Ovary (tissue), 7 donors: ENCODE measurements at regions not wholly inside any gene's neighbourhood (a gene's known extent, or its start where the extent isn't known, plus 50 kb on each side); places are given as distances from the start of the nearest gene placed in this dataset.

Source experiments
- DNase-seq, 5 donors: peaks; one replicate each; pipeline ENCODE4 v3.0.0-alpha.2; 2019 to 2020
- H3K27ac ChIP-seq, 2 donors: fragments of 200-600 bp; one replicate each; pipeline versions ENCODE4 v1.5.1 to v1.8.0; 2019 to 2022
- H3K27me3 ChIP-seq: fragments of 200-600 bp; one replicate; pipeline ENCODE4 v1.8.0; 2022
- H3K36me3 ChIP-seq: fragments of 200-600 bp; sonication (generic); one replicate; pipeline ENCODE4 v1.5.1; 2019
- H3K4me1 ChIP-seq: one replicate; pipeline ENCODE4 v1.8.1; 2013; ENCODE audit warnings: mild to moderate bottlenecking, moderate library complexity; ENCODE audit not compliant: insufficient read depth
- H3K4me3 ChIP-seq: fragments of 200-600 bp; sonication (generic); one replicate; pipeline ENCODE4 v1.5.1; 2017
- H3K9me3 ChIP-seq, 2 donors: fragments of 200-600 bp in 1 of 2; sonication (generic) in 1 of 2; one replicate each; pipeline versions ENCODE4 v1.5.1 to v1.8.1; 2013 to 2019; ENCODE audit warnings: mild to moderate bottlenecking in 1 of 2, moderate library complexity in 1 of 2
- EP300 ChIP-seq: sonication (generic); formaldehyde crosslinking; IDR thresholded peaks from one replicate; pipeline ENCODE4 v1.6.1; 2017; ENCODE audit warnings: antibody characterized with exemption
- POLR2A ChIP-seq: fragments of 450-650 bp; IDR thresholded peaks from one replicate; pipeline ENCODE4 v1.6.1; 2017; ENCODE audit warnings: antibody characterized with exemption, mild to moderate bottlenecking, moderate library complexity
- WGBS, 3 donors: extraction: QIAGEN DNeasy Blood & Tissue Kit in 1 of 3; methylation state at CpG; one replicate each; pipeline versions ENCODE4 v1.1.5 to v1.1.7; 2013 to 2017; 5-methylcytosine and 5-hydroxymethylcytosine counted together
- intact Hi-C, 4 donors: fragments of 100-400 bp; cut with DNase I; formaldehyde crosslinking; loops; one replicate each; pipeline versions ENCODE4 v1.11.0 to v1.15.1; 2022 to 2023
- TF ChIP-seq, protein P1 (sequence below), 3 donors: fragments of 450-650 bp in 2 of 3; fragments of 200-600 bp in 1 of 3; IDR thresholded peaks; one replicate each; pipeline versions ENCODE4 v1.5.1 to v1.8.0; 2016 to 2022; ENCODE audit warnings: antibody characterized with exemption in 3 of 3, mild to moderate bottlenecking in 1 of 3
- donor health status: DM: no; HTN: no; CAD: no; lungs with moderate emphysema.
- donor health status: DM: no; HTN: no; CAD: no.
- donor health status: Bipolar disorder and iron deficiency.
- donor health status: DM: no; HTN: no; CAD: no.
- donor health status: DM: yes; HTN: yes; CAD: no.

GRCh38 chr2:182540252-182540651 lies 113.4 kb upstream of the PDE1A start:
- no peak for DNase-seq
- no peaks in the 10 kb centered on the region for H3K27me3 ChIP-seq
- no peak for TF ChIP-seq POLR2A
- TF ChIP-seq EP300 = no peak
- TF ChIP-seq, protein P1, sequence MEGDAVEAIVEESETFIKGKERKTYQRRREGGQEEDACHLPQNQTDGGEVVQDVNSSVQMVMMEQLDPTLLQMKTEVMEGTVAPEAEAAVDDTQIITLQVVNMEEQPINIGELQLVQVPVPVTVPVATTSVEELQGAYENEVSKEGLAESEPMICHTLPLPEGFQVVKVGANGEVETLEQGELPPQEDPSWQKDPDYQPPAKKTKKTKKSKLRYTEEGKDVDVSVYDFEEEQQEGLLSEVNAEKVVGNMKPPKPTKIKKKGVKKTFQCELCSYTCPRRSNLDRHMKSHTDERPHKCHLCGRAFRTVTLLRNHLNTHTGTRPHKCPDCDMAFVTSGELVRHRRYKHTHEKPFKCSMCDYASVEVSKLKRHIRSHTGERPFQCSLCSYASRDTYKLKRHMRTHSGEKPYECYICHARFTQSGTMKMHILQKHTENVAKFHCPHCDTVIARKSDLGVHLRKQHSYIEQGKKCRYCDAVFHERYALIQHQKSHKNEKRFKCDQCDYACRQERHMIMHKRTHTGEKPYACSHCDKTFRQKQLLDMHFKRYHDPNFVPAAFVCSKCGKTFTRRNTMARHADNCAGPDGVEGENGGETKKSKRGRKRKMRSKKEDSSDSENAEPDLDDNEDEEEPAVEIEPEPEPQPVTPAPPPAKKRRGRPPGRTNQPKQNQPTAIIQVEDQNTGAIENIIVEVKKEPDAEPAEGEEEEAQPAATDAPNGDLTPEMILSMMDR (IDR thresholded peaks at IDR 0.05) = no peak
- intact Hi-C loops = no loop called here
- no peak overlapping the region for H3K27ac ChIP-seq
- WGBS, 3 donors = 73 to 93% (median 90%) methylated on average over 1 of the region's 1 CpG
- no peak overlapping the region for H3K4me3 ChIP-seq
- H3K36me3 ChIP-seq = no peaks in the 10 kb centered on the region
- H3K9me3 ChIP-seq = no peaks in the 10 kb centered on the region
- no peaks in the 10 kb centered on the region for H3K4me1 ChIP-seq

- DNase-seq = no peak
- Histone ChIP-seq H3K36me3 (no peaks in the 10 kb centered on the region), H3K27ac (no peak overlapping the region), H3K4me1 (no peaks in the 10 kb centered on the region), H3K4me3 (no peak overlapping the region), H3K27me3 (no peaks in the 10 kb centered on the region), H3K9me3 (no peaks in the 10 kb centered on the region)
- TF ChIP-seq POLR2A (no peak), EP300 (no peak)
- TF ChIP-seq, protein P1 (IDR thresholded peaks at IDR 0.05) = no peak
- intact Hi-C loops = no loop called here
Observed at GRCh38 chr2:182541268-182541667, 114.4 kb upstream of the PDE1A start.

GRCh38 chr2:182542501-182543258 lies 115.8 kb upstream of the PDE1A start:
- no peaks in the 10 kb centered on the region for H3K36me3 ChIP-seq
- H3K9me3 ChIP-seq = no peaks in the 10 kb centered on the region
- H3K27me3 ChIP-seq = no peaks in the 10 kb centered on the region
- intact Hi-C loops = no loop called here
- no peak for TF ChIP-seq EP300
- TF ChIP-seq, protein P1 (IDR thresholded peaks at IDR 0.05) = no peak
- no peak for TF ChIP-seq POLR2A
- H3K27ac ChIP-seq = no peak overlapping the region
- H3K4me3 ChIP-seq = no peak overlapping the region
- DNase-seq = peak in 1 of 5 donors; percentile 26
- no peaks in the 10 kb centered on the region for H3K4me1 ChIP-seq
- WGBS, 3 donors = 15 to 23% (median 19%) methylated on average over 6 of the region's 6 CpGs

DNA sequence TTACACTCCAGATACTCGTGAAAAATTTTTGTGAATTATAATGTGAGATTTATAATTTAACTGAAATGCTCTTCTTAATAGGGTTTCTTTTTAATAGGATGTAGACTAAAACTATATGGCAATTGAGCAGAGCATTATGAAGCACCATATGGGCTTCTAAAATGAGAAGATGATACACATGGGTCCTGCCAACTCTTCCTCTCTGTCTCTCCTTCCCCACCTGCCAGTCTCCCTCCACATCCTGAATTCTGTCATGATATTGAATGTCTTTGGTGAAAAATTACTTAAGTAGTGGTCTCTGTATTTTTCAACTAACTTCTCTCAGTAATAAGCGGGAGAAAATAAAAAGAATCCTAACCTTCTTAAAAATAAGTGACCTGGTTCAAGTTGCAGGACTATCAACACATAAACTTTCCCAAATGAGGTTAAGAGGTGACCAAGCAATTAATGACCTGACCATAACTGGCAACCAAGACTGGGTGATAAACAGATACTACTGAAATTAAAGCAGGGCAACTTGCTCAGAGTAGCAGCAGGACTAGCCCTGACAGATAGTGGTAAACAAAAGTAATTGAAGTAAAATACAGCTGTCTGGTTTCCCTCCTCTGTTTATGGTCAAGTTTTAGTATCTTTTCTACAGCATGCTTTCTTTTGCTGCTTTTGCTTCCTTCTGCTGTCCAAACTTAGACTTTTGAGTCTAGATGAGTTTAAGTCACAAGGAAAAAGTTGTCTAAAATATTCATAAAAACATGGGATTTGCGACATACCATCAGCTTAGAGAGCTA lies 117.1 kb upstream of the PDE1A start:
- Histone ChIP-seq H3K9me3 (no peaks in the 10 kb centered on the region), H3K27me3 (no peaks in the 10 kb centered on the region), H3K36me3 (no peaks in the 10 kb centered on the region), H3K4me3 (no peak overlapping the region), H3K27ac (no peak overlapping the region), H3K4me1 (peaks cover 2% of the 10 kb centered on the region)
- intact Hi-C loops = no loop called here
- DNase-seq = no peak
- TF ChIP-seq EP300 (no peak), POLR2A (no peak)
- TF ChIP-seq, protein P1 (IDR thresholded peaks at IDR 0.05) = no peak
- WGBS, 3 donors = 36 to 63% (median 50%) methylated on average over 3 of the region's 3 CpGs
